Muscle layer of duodenum (tissue), 2 donors: ENCODE measurements at regions not wholly inside any gene's neighbourhood (a gene's known extent, or its start where the extent isn't known, plus 50 kb on each side); places are given as distances from the start of the nearest gene placed in this dataset.

Experiments
- H3K27ac ChIP-seq: one replicate; pipeline ENCODE4 v1.7.0; 2013; ENCODE audit warnings: mild to moderate bottlenecking, low read length
- H3K27me3 ChIP-seq: one replicate; pipeline ENCODE4 v1.7.0; 2013; ENCODE audit warnings: low read depth, mild to moderate bottlenecking, control low read depth, low read length
- H3K36me3 ChIP-seq, 2 donors: one replicate each; pipeline ENCODE4 v1.7.0; 2013; ENCODE audit warnings: low read length in 2 of 2, control low read depth in 1 of 2, mild to moderate bottlenecking in 1 of 2; ENCODE audit not compliant: insufficient read depth in 2 of 2, control insufficient read depth in 1 of 2
- H3K4me1 ChIP-seq, 2 donors: one replicate each; pipeline ENCODE4 v1.7.0; 2013; ENCODE audit warnings: low read length in 2 of 2, mild to moderate bottlenecking in 2 of 2, control low read depth in 1 of 2, moderate library complexity in 1 of 2; ENCODE audit not compliant: insufficient read depth in 2 of 2, control insufficient read depth in 1 of 2
- H3K4me3 ChIP-seq, 2 donors: one replicate each; pipeline ENCODE4 v1.7.0; 2013; ENCODE audit warnings: low read length in 2 of 2, low read depth in 1 of 2, mild to moderate bottlenecking in 1 of 2
- H3K9me3 ChIP-seq, 2 donors: one replicate each; pipeline ENCODE4 v1.7.0; 2013; ENCODE audit warnings: low read length in 2 of 2, control low read depth in 1 of 2, mild to moderate bottlenecking in 1 of 2; ENCODE audit not compliant: control insufficient read depth in 1 of 2
- donor health status: healthy.

DNA sequence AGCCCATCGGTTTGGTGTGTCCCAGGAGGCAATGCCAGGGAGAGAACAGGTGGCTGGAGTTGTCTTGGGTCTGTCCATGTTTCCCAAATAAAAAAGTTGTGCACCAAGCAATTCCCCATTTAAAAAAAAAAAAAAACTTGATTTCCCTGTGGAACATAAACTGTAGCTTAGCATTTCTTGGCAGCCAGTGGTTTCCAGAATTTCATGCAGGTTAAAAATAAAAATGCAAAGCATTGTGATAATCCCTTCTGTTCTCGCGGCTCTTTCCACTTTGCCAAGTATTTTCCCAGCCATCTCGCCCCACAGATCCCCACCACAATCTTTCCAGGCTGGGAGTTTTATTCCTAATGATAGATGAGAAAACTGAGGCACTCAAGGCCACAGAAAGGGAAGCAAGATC, 51.4 kb upstream of the MSX1 start:
- Histone ChIP-seq H3K27me3 (no peaks in the 10 kb centered on the region), H3K27ac (no peak overlapping the region), H3K4me3 (no peak overlapping the region), H3K9me3 (peaks cover 0 to 10% of the 10 kb centered on the region in 2 donors), H3K36me3 (no peaks in the 10 kb centered on the region), H3K4me1 (no peaks in the 10 kb centered on the region)

DNA sequence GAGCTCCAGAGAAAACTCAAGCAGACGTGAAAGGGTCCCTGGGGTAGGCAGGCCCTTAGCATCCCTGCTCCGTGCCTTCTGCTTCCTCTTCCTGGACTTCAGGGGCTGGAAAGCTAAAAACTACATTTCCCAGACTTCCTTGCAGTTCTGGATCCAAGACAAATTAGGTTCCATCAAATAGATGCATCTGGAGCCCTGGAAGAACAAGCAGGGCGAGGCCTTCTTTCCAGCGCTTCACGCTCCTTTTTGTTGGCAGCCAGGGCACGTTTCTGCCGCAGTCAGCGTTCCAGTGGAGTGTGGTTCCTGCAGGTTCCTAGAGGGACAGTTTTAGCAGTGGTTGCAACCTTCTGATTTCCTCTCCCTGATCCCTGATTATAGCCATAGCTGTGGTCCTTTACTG, 53.6 kb upstream of the MSX1 start:
- H3K36me3 ChIP-seq: no peaks in the 10 kb centered on the region
- H3K4me3 ChIP-seq: no peak overlapping the region
- no peaks in the 10 kb centered on the region for H3K27me3 ChIP-seq
- H3K27ac ChIP-seq: no peak overlapping the region
- H3K4me1 ChIP-seq: no peaks in the 10 kb centered on the region
- H3K9me3 ChIP-seq: peaks cover 0 to 10% of the 10 kb centered on the region in 2 donors

DNA sequence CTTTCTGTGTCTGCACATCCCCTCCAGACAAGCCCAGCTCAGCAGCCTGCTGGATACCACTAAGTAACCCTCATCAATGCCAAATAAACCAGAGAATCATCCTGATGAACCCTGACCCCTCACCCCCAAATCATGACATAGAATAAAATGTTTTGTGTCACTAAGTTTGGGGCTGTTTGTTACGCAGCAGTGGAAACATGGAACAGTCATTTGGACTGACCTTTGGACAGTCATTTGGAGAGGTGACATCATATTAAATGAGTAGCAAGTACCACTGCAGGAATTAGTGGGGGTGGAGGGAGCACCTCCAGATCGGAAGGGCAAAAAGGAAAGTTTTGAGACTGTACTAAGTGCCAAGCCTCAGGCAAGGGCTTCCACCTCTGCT, 55.6 kb upstream of the MSX1 start:
- H3K27ac ChIP-seq: no peak overlapping the region
- no peaks in the 10 kb centered on the region for H3K36me3 ChIP-seq
- H3K27me3 ChIP-seq: no peaks in the 10 kb centered on the region
- H3K4me3 ChIP-seq: no peak overlapping the region
- no peaks in the 10 kb centered on the region for H3K4me1 ChIP-seq
- peaks cover 0 to 2% of the 10 kb centered on the region in 2 donors for H3K9me3 ChIP-seq

DNA sequence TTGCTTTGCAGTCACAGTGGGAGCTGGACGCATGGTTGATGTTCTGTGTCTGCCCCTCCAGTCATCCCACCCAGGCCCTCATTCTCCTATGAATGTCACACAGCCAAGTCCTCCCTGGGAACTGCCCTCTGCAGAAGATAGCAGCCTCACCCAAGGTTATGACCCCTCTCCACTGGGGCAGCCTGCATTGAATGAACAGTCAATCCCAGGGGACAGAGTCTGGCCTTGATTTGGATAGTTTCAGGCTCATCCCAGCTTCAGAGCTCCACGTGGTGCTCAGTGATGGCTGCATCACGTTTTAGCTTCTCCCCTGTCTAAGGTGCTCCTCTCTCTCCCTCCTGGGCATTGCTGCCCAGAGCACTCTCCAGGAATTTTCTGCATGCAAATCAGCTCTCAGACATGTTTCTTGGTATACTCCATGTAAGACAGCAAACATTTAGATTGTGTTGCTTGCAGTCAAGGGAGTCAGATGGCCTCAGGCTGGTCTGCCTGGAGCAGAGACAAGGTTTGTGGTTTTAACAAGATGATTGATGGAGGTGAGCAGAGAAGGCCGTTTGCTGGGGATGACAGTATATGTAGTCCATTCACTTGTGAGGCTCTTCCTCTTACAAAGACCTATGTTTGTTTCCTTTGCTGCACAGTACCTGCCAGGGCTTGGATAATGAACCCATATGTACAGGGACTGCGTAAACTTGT, 56.1 kb upstream of the MSX1 start:
- Histone ChIP-seq H3K27ac (no peak overlapping the region), H3K36me3 (no peaks in the 10 kb centered on the region), H3K4me3 (no peak overlapping the region), H3K9me3 (peaks cover 0 to 2% of the 10 kb centered on the region in 2 donors), H3K4me1 (no peaks in the 10 kb centered on the region), H3K27me3 (no peaks in the 10 kb centered on the region)

DNA sequence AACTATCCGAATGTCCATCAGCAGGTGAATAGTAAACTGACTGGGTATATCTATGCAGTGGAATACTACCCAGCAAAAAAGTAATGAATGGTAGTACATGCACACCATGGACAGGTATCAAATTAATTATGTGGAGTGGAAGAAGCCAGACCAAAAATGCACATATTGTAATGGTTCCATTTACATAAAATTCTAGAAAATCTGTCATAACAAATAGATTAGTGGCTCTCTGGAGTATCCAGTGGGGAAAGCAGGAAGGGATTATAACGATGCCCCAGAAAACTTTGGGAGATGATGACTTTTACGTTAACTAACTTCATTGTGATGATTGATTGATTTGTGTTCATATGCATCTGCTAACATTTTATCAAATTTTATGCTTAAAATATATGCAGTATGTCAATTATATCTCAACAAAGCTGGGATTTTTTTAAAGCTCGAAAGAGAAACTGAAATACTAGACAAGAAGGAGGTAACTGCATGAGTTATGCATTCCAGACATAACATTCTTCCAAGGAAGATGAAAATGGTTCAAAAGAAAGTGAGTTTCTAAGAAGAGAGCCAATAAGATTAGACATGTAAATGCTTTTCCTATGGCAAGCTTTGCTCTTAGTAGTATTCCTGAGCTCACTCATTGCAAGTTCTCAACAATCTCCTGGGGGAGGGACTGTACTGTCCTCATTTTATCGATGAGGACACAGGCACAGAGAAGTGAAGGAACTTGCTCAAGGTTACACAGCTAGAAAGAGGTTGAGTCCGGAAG, 58.6 kb upstream of the MSX1 start:
- H3K27me3 ChIP-seq: no peaks in the 10 kb centered on the region
- H3K9me3 ChIP-seq: peaks cover 0 to 2% of the 10 kb centered on the region in 2 donors
- H3K4me3 ChIP-seq: no peak overlapping the region
- H3K4me1 ChIP-seq: no peaks in the 10 kb centered on the region
- H3K36me3 ChIP-seq: no peaks in the 10 kb centered on the region
- no peak overlapping the region for H3K27ac ChIP-seq

DNA sequence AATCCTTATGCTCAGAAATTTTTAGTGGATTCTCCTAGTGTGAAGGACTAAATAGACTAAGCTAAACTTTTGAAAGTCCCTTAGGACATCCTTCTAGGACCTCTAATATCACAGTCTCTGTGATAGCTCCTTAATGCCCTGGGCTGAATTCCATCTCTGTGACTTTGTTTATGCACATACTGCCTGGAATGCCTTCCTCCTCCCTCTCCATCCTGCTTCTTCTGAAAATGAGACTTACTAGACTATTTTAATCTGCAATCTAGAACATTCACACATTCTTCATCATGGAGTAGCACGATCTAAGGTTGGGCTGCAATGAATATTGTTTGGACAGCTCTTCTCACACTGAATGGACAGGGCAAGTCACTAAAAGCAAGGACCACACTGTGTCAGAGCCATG, 65.0 kb upstream of the MSX1 start:
- Histone ChIP-seq H3K27ac (no peak overlapping the region), H3K4me3 (no peak overlapping the region), H3K4me1 (no peaks in the 10 kb centered on the region), H3K36me3 (no peaks in the 10 kb centered on the region), H3K9me3 (no peaks in the 10 kb centered on the region), H3K27me3 (no peaks in the 10 kb centered on the region)

DNA sequence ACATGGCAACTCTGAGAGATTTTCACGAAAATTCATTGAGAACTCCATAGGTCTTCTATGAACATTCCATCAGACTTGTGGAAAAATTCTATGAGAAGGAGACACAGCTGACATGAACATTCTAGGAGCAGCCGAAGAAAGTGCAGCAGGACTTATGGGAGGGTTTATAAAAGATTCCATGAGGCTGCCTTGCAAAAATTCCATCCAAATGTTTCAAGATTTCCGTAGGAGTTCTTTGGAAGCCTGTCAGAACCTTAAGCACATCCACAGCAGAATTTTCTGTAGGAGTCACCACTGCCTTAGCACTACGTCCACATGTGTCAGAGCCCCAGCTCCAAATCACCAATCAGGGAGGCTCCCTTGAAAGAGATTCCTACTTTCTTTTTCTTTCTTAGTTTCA, 67.0 kb upstream of the MSX1 start:
- Histone ChIP-seq H3K27ac (no peak overlapping the region), H3K4me1 (no peaks in the 10 kb centered on the region), H3K36me3 (no peaks in the 10 kb centered on the region), H3K27me3 (no peaks in the 10 kb centered on the region), H3K9me3 (peaks cover 0 to 5% of the 10 kb centered on the region in 2 donors), H3K4me3 (no peak overlapping the region)

DNA sequence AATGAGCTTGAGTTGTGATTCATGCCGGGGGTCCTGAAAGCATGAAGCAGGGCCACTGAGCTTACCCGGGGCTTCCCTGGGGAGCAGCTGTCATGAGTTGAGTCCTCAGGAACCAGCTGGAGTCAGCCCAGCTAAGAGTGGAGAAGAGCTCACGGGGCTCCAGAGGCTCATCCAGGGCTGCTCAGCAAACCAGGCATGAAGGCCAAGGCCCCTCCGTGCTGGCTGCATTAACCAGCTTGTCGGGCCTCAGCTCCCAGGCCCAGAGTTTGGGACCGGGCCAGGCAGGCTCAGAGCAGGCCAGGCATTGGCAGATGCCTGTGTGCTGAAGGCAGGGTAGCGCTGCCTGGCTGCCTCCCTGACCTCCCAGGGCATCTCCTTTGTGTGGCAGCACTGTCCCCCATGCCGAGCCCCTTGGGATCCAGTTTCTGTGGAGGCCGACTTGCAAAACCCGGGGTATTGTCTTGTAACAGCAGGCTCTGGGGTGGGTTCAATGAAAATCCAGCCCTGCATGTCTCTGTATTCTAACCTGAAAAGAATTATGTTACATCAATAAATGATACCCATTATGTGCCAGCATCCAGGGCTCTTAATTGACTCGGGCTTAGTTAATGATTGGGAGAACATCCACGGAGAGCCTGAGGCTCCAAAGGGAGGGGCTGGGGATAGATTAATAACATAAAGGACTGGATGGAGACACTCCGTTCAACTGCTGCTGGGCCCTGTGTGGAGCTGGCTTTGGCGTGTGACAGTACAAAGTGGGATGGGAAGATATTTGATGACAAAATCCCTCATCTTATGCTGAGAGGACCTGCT, 68.0 kb upstream of the MSX1 start:
- H3K27ac ChIP-seq: no peak overlapping the region

DNA sequence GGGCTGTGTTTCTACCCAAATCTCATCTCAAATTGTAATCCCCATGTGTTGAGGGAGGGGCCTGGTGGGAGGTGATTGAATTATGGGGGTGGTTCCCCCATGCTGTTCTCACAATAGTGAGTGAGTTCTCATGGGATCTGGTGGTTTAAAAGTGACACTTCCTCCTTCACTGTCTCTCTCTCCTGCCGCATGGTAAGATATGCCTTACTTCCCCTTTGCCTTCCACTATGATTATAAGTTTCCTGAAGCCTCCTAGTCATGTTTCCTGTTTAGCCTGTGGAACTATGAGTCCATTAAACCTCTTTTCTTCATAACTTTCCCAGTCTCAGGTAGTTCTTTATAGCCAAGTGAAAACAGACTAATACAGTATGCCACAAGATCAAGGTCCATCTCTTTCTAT, 70.0 kb upstream of the MSX1 start:
- no peaks in the 10 kb centered on the region for H3K4me1 ChIP-seq
- H3K36me3 ChIP-seq: no peaks in the 10 kb centered on the region
- H3K27ac ChIP-seq: no peak overlapping the region
- H3K9me3 ChIP-seq: peaks cover 0 to 5% of the 10 kb centered on the region in 2 donors
- H3K4me3 ChIP-seq: no peak overlapping the region
- H3K27me3 ChIP-seq: no peaks in the 10 kb centered on the region

More for the DNA sequence above, 68.0 kb upstream of the MSX1 start:
- Histone ChIP-seq H3K9me3 (peaks cover 0 to 5% of the 10 kb centered on the region in 2 donors), H3K4me1 (no peaks in the 10 kb centered on the region), H3K4me3 (no peak overlapping the region), H3K36me3 (no peaks in the 10 kb centered on the region), H3K27me3 (no peaks in the 10 kb centered on the region)

DNA sequence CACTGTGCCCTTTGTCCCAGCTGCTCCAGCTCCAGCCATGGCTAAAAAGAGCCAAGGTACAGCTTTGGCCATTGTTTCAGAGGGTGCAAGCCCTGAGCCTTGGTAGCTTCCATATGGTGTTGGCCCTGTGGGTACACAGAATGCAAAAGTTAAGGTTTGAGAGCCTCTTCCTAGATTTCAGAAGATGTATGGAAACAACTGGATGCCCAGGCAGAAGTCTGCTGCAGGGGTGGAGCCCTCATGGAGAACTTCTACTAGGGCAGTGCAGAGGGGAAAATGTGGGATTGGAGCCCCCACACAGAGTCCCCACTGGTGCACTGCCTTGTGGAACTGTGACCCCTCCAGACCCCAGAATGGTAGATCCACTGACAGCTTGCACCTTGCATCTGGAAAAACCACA, 70.9 kb upstream of the MSX1 start:
- H3K4me1 ChIP-seq: no peaks in the 10 kb centered on the region

DNA sequence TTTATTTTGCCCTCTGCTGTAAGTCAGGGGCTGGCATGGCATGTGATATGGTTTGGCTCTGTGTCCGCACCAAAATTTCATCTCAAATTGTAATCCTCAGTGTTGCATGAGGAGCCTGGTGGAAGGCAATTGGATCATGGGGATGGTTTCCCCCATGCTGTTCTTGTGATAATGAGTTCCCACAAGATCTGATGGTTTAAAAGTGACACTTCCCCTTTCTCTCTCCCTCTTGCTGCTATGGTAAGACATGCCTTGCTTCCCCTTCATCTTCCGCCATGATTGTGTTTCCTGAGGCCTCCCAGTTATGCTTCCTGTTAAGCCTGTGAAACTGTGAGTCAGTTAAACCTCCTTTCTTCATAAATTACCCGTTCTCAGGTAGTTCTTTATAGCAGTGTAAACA, 72.0 kb upstream of the MSX1 start:
- H3K4me1 ChIP-seq: no peaks in the 10 kb centered on the region
- peaks cover 0 to 5% of the 10 kb centered on the region in 2 donors for H3K9me3 ChIP-seq
- no peak overlapping the region for H3K27ac ChIP-seq
- no peaks in the 10 kb centered on the region for H3K27me3 ChIP-seq
- no peaks in the 10 kb centered on the region for H3K36me3 ChIP-seq
- H3K4me3 ChIP-seq: no peak overlapping the region

More for the DNA sequence above, 70.9 kb upstream of the MSX1 start:
- H3K27me3 ChIP-seq: no peaks in the 10 kb centered on the region
- no peak overlapping the region for H3K4me3 ChIP-seq
- no peaks in the 10 kb centered on the region for H3K36me3 ChIP-seq
- no peak overlapping the region for H3K27ac ChIP-seq
- H3K9me3 ChIP-seq: peaks cover 0 to 5% of the 10 kb centered on the region in 2 donors
